Osteocyte (in vitro differentiated cells): ENCODE measurements at regions not wholly inside any gene's neighbourhood (a gene's known extent, or its start where the extent isn't known, plus 50 kb on each side); places are given as distances from the start of the nearest gene placed in this dataset.

Experiments
- DNase-seq: peaks from one replicate; pipeline ENCODE4 v3.0.0; 2021; ENCODE audit warnings: mixed read lengths; ENCODE audit not compliant: unreplicated experiment; ENCODE audit errors: extremely low spot score
- H3K27ac Mint-ChIP-seq: one replicate; pipeline ENCODE4 v1.8.0; 2021; ENCODE audit warnings: mild to moderate bottlenecking, mixed read lengths; ENCODE audit not compliant: unreplicated experiment
- H3K27me3 Mint-ChIP-seq: one replicate; pipeline ENCODE4 v1.8.0; 2021; ENCODE audit warnings: mixed read lengths; ENCODE audit not compliant: unreplicated experiment
- H3K36me3 Mint-ChIP-seq: one replicate; pipeline ENCODE4 v1.8.0; 2021; ENCODE audit warnings: mixed read lengths; ENCODE audit not compliant: unreplicated experiment
- H3K4me1 Mint-ChIP-seq: one replicate; pipeline ENCODE4 v1.8.0; 2021; ENCODE audit warnings: mixed read lengths; ENCODE audit not compliant: unreplicated experiment
- H3K4me3 Mint-ChIP-seq: one replicate; pipeline ENCODE4 v1.8.0; 2021; ENCODE audit warnings: mild to moderate bottlenecking, moderate library complexity, mixed read lengths; ENCODE audit not compliant: unreplicated experiment
- H3K9me3 Mint-ChIP-seq: one replicate; pipeline ENCODE4 v1.8.0; 2021; ENCODE audit warnings: mixed read lengths; ENCODE audit not compliant: unreplicated experiment
- CTCF ChIP-seq: fragments of 200-600 bp; sonication (generic); IDR thresholded peaks from 2 replicates; pipeline ENCODE4 v1.5.0; 2021; ENCODE audit warnings: antibody characterized with exemption, mild to moderate bottlenecking, moderate library complexity

- Mint-ChIP-seq H3K4me1 (no peaks in the 10 kb centered on the region), H3K36me3 (no peaks in the 10 kb centered on the region), H3K27ac (no peak overlapping the region), H3K27me3 (no peaks in the 10 kb centered on the region), H3K9me3 (peaks cover 11% of the 10 kb centered on the region), H3K4me3 (no peak overlapping the region)
- TF ChIP-seq CTCF = no peak
- no peak for DNase-seq
These were observed 293.1 kb downstream of the USP25 start for GRCh38 chr21:16022921-16023320.

GRCh38 chr21:16028142-16028541 lies 298.4 kb downstream of the USP25 start:
- H3K4me1 Mint-ChIP-seq = no peaks in the 10 kb centered on the region
- H3K4me3 Mint-ChIP-seq = no peak overlapping the region
- H3K27me3 Mint-ChIP-seq = no peaks in the 10 kb centered on the region
- no peak for TF ChIP-seq CTCF
- H3K36me3 Mint-ChIP-seq = no peaks in the 10 kb centered on the region
- no peak for DNase-seq
- H3K9me3 Mint-ChIP-seq = peaks cover 3% of the 10 kb centered on the region
- no peak overlapping the region for H3K27ac Mint-ChIP-seq

- no peak for TF ChIP-seq CTCF
- no peak for DNase-seq
- H3K9me3 Mint-ChIP-seq = no peaks in the 10 kb centered on the region
- no peaks in the 10 kb centered on the region for H3K27me3 Mint-ChIP-seq
- H3K4me3 Mint-ChIP-seq = no peak overlapping the region
- H3K4me1 Mint-ChIP-seq = no peaks in the 10 kb centered on the region
- no peaks in the 10 kb centered on the region for H3K36me3 Mint-ChIP-seq
- no peak overlapping the region for H3K27ac Mint-ChIP-seq
These were observed 299.2 kb downstream of the USP25 start for GRCh38 chr21:16028941-16029464.

GRCh38 chr21:16033193-16033592 lies 303.4 kb downstream of the USP25 start:
- no peak overlapping the region for H3K27ac Mint-ChIP-seq
- H3K4me3 Mint-ChIP-seq = no peak overlapping the region
- TF ChIP-seq CTCF = no peak
- no peaks in the 10 kb centered on the region for H3K27me3 Mint-ChIP-seq
- no peaks in the 10 kb centered on the region for H3K4me1 Mint-ChIP-seq
- H3K36me3 Mint-ChIP-seq = no peaks in the 10 kb centered on the region
- DNase-seq = no peak
- H3K9me3 Mint-ChIP-seq = no peaks in the 10 kb centered on the region

GRCh38 chr21:16034446-16035190 lies 304.8 kb downstream of the USP25 start:
- no peaks in the 10 kb centered on the region for H3K36me3 Mint-ChIP-seq
- no peak overlapping the region for H3K4me3 Mint-ChIP-seq
- DNase-seq = no peak
- H3K27me3 Mint-ChIP-seq = no peaks in the 10 kb centered on the region
- no peaks in the 10 kb centered on the region for H3K4me1 Mint-ChIP-seq
- no peaks in the 10 kb centered on the region for H3K9me3 Mint-ChIP-seq
- TF ChIP-seq CTCF = no peak
- no peak overlapping the region for H3K27ac Mint-ChIP-seq
